Right atrium auricular region (tissue), 2 donors: ENCODE measurements at regions not wholly inside any gene's neighbourhood (a gene's known extent, or its start where the extent isn't known, plus 50 kb on each side); places are given as distances from the start of the nearest gene placed in this dataset.

Experiments
- DNase-seq: peaks from one replicate; pipeline ENCODE4 v3.0.0-alpha.2; 2019; ENCODE audit warnings: low spot score
- H3K27ac ChIP-seq, 2 donors: fragments of 200-600 bp; sonication (generic); 1 replicate in 1 of 2; 2 replicates in 1 of 2; pipeline ENCODE4 v1.5.1; 2016 to 2019
- H3K27me3 ChIP-seq, 2 donors: fragments of 200-600 bp; sonication (generic); one replicate each; pipeline versions ENCODE4 v1.5.1 to v1.6.0; 2017 to 2019
- H3K36me3 ChIP-seq: fragments of 200-600 bp; sonication (generic); one replicate; pipeline ENCODE4 v1.5.1; 2016
- H3K4me1 ChIP-seq, 2 donors: fragments of 200-600 bp; sonication (generic); one replicate each; pipeline versions ENCODE4 v1.5.1 to v1.6.0; 2017 to 2019
- H3K4me3 ChIP-seq, 2 donors: fragments of 200-600 bp; sonication (generic); 1 replicate in 1 of 2; 2 replicates in 1 of 2; pipeline ENCODE4 v1.5.1; 2017 to 2019; ENCODE audit warnings: mild to moderate bottlenecking in 1 of 2, moderate library complexity in 1 of 2
- H3K9me3 ChIP-seq, 2 donors: fragments of 200-600 bp; sonication (generic); one replicate each; pipeline ENCODE4 v1.5.1; 2019
- CTCF ChIP-seq, 2 donors: fragments of 200-600 bp; sonication (generic); IDR thresholded peaks; one replicate each; pipeline ENCODE4 v1.5.1; 2019; ENCODE audit warnings: antibody characterized with exemption in 2 of 2
- microRNA counts, 2 donors: library from miRNA; unstranded; fragments of <30 nt; microRNA quantifications; one replicate each; lab custom pipeline; 2016 to 2017
- microRNA-seq, 2 donors: library from miRNA; unstranded; fragments of <30 nt; microRNA quantifications; one replicate each; pipeline ENCODE4, GENCODE V29; 2016 to 2017; ENCODE audit warnings: borderline number of aligned reads in 2 of 2, borderline replicate concordance in 1 of 2

GRCh38 chr6:19781269-19781668 is 55.9 kb upstream of the ID4 start:
- Histone ChIP-seq H3K9me3 (no peaks in the 10 kb centered on the region), H3K4me3 (no peak overlapping the region), H3K27me3 (no peaks in the 10 kb centered on the region), H3K27ac (no peak overlapping the region), H3K36me3 (no peaks in the 10 kb centered on the region), H3K4me1 (no peaks in the 10 kb centered on the region)
- TF ChIP-seq CTCF (IDR thresholded peaks at IDR 0.05) = no peak
- DNase-seq = no peak

- H3K4me3 ChIP-seq = no peak overlapping the region
- H3K36me3 ChIP-seq = no peaks in the 10 kb centered on the region
- H3K27ac ChIP-seq = no peak overlapping the region
- DNase-seq = no peak
- H3K27me3 ChIP-seq = no peaks in the 10 kb centered on the region
- no peak for TF ChIP-seq CTCF (IDR thresholded peaks at IDR 0.05)
- H3K9me3 ChIP-seq = no peaks in the 10 kb centered on the region
- H3K4me1 ChIP-seq = no peaks in the 10 kb centered on the region
Observed at GRCh38 chr6:19782588-19782987, 54.6 kb upstream of the ID4 start.

MicroRNAs encoded in the stretch of these regions (microRNA counts, 767-probe panel; counts per million panel counts)
- 0 to 961 counts per million in 2 donors for microRNA hsa-miR-548a-3p (lab: Ali Mortazavi, UCI)

Small RNA genes lying in the stretch of these regions (microRNA-seq; reads per million reads assigned to microRNA genes)
- gene MIR548A1 = 0 reads per million in 2 donors
